GM23248 (cell line): ENCODE measurements at regions not wholly inside any gene's neighbourhood (a gene's known extent, or its start where the extent isn't known, plus 50 kb on each side); places are given as distances from the start of the nearest gene placed in this dataset.
A peak's percentile ranks its signal among the peaks of the same experiment; 100 is the strongest.

ENCODE experiments used
- DNase-seq: peaks from one replicate; pipeline ENCODE4 v3.0.0-alpha.2; 2015
- H2AFZ ChIP-seq: fragments of 200-600 bp; sonication (generic); 2 replicates; pipeline ENCODE4 v1.6.1; 2016; ENCODE audit warnings: antibody characterized with exemption
- H3F3A ChIP-seq: fragments of 200-600 bp; sonication (generic); 2 replicates; pipeline ENCODE4 v1.6.1; 2016; ENCODE audit warnings: mild to moderate bottlenecking, antibody characterized with exemption, mixed run types; ENCODE audit not compliant: insufficient read depth
- H3K27ac ChIP-seq: fragments of 200-600 bp; sonication (generic); 2 replicates; pipeline ENCODE4 v1.5.1; 2016; ENCODE audit warnings: mild to moderate bottlenecking
- H3K27me3 ChIP-seq: fragments of 200-600 bp; sonication (generic); replicated peaks from 2 replicates; pipeline ENCODE4 v1.6.1; 2016; ENCODE audit warnings: mild to moderate bottlenecking; ENCODE audit not compliant: insufficient read depth
- H3K36me3 ChIP-seq: fragments of 200-600 bp; sonication (generic); 2 replicates; pipeline ENCODE4 v1.6.1; 2016; ENCODE audit warnings: low read depth, mild to moderate bottlenecking
- H3K4me1 ChIP-seq: fragments of 200-600 bp; sonication (generic); 2 replicates; pipeline ENCODE4 v1.6.1; 2016; ENCODE audit warnings: mild to moderate bottlenecking; ENCODE audit not compliant: insufficient read depth
- H3K4me2 ChIP-seq: fragments of 200-600 bp; sonication (generic); one replicate; pipeline ENCODE4 v1.6.1; 2016; ENCODE audit warnings: mild to moderate bottlenecking; ENCODE audit not compliant: unreplicated experiment
- H3K4me3 ChIP-seq: fragments of 200-600 bp; sonication (generic); 2 replicates; pipeline ENCODE4 v1.5.1; 2016; ENCODE audit warnings: mild to moderate bottlenecking
- H3K79me2 ChIP-seq: fragments of 200-600 bp; sonication (generic); 2 replicates; pipeline ENCODE4 v1.6.1; 2016; ENCODE audit warnings: mild to moderate bottlenecking; ENCODE audit not compliant: insufficient read depth
- H3K9ac ChIP-seq: fragments of 200-600 bp; sonication (generic); 2 replicates; pipeline ENCODE4 v1.6.1; 2016; ENCODE audit warnings: mild to moderate bottlenecking
- H3K9me2 ChIP-seq: fragments of 200-600 bp; sonication (generic); 2 replicates; pipeline ENCODE4 v1.6.1; 2016; ENCODE audit warnings: mixed run types, mild to moderate bottlenecking, moderate library complexity; ENCODE audit not compliant: insufficient read depth
- H3K9me3 ChIP-seq: fragments of 200-600 bp; sonication (generic); one replicate; pipeline ENCODE4 v1.6.1; 2017; ENCODE audit warnings: low read depth
- H4K20me1 ChIP-seq: fragments of 200-600 bp; sonication (generic); 2 replicates; pipeline ENCODE4 v1.6.0; 2016; ENCODE audit not compliant: insufficient read depth
- EZH2 ChIP-seq: fragments of 200-600 bp; sonication (generic); IDR thresholded peaks from 2 replicates; pipeline ENCODE4 v1.6.1; 2018; ENCODE audit warnings: antibody characterized with exemption, mild to moderate bottlenecking; ENCODE audit not compliant: insufficient read depth, poor library complexity, severe bottlenecking
- EZH2phosphoT487 ChIP-seq: fragments of 200-600 bp; sonication (generic); IDR thresholded peaks from 2 replicates; pipeline ENCODE4 v1.6.1; 2018; ENCODE audit warnings: antibody characterized with exemption, moderate library complexity, mild to moderate bottlenecking, low read depth; ENCODE audit not compliant: insufficient read depth
- WGBS, 2 experiments: methylation state at CpG; one replicate each; pipeline ENCODE4 v1.1.6; 2015 to 2017; ENCODE audit warnings: low lambda C conversion rate in 2 of 2, low coverage in 1 of 2; ENCODE audit errors: missing lambda C conversion rate in 2 of 2; 5-methylcytosine and 5-hydroxymethylcytosine counted together
- in situ Hi-C: fragments of 300-500 bp; cut with MboI; formaldehyde crosslinking; loops from 2 replicates; pipeline ENCODE4 v1.15.0; 2020

DNA sequence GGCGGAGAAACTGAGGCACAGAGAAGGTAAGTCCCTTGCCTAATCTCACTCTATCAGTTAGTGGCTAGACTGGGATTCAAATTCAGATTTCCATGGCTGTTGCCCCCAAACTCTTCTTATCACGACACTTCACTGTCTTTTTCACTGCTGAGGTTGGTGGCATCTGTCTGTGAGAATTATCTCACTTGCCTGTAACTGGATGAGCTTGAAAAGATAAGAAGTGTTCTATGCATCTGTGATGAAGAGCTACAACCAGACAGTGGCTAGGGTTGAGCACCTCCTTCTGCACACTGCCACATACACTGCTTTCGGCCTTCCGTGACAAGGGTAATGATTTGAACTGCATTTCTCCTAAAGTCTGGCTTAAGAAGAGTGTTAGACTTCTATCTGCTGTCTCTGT is 107.9 kb upstream of the TEX13D start:
- H3K4me1 ChIP-seq = no peaks in the 10 kb centered on the region
- 62 to 65% methylated on average over 3 to 4 of the region's 4 CpGs for WGBS, 2 experiments
- no peak overlapping the region for H3K9ac ChIP-seq
- no peaks in the 10 kb centered on the region for H3K9me3 ChIP-seq
- H3K27me3 ChIP-seq = no peaks in the 10 kb centered on the region
- H3K4me3 ChIP-seq = no peak overlapping the region
- no peaks in the 10 kb centered on the region for H4K20me1 ChIP-seq
- no peaks in the 10 kb centered on the region for H3K9me2 ChIP-seq
- H3K4me2 ChIP-seq = no peak overlapping the region
- H3K36me3 ChIP-seq = no peaks in the 10 kb centered on the region
- H3K27ac ChIP-seq = no peak overlapping the region
- H2AFZ ChIP-seq = no peak overlapping the region
- in situ Hi-C loops = no loop called here
- H3F3A ChIP-seq = no peaks in the 10 kb centered on the region
- H3K79me2 ChIP-seq = no peaks in the 10 kb centered on the region
- DNase-seq = no peak
- TF ChIP-seq EZH2 = no peak
- no peak for TF ChIP-seq EZH2phosphoT487

DNA sequence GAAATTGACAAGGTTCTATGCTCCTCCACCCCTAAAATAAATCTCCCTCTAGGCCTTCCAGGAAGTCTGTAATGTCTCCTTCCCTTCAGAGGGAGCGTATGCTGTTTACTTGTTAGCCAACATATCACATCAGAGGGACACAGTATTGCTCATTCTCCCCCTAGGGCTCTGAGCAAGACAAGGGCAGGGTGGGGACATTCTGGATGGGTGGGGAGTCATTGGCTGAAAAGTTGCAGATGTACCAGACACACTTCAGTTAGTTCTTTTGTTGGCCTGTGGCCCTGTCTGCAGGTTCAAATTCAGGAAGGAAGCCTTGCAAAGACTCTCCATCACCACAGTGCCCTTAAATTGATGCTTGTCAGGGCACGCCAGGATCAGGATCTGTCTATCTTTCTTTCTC is 106.3 kb upstream of the TEX13D start:
- no peaks in the 10 kb centered on the region for H3K79me2 ChIP-seq
- TF ChIP-seq EZH2 (no peak), EZH2phosphoT487 (no peak)
- in situ Hi-C loops = no loop called here
- no peak overlapping the region for H3K4me3 ChIP-seq
- WGBS, 2 experiments = 45 to 58% methylated on average over 2 of the region's 2 CpGs
- no peak overlapping the region for H3K9ac ChIP-seq
- no peak overlapping the region for H3K27ac ChIP-seq
- no peaks in the 10 kb centered on the region for H3K36me3 ChIP-seq
- H3K9me3 ChIP-seq = no peaks in the 10 kb centered on the region
- no peaks in the 10 kb centered on the region for H3F3A ChIP-seq
- peak; percentile 33 for DNase-seq
- no peak overlapping the region for H3K4me2 ChIP-seq
- no peaks in the 10 kb centered on the region for H3K27me3 ChIP-seq
- no peaks in the 10 kb centered on the region for H4K20me1 ChIP-seq
- no peaks in the 10 kb centered on the region for H3K9me2 ChIP-seq
- no peak overlapping the region for H2AFZ ChIP-seq
- no peaks in the 10 kb centered on the region for H3K4me1 ChIP-seq

GRCh38 chrX:124228849-124229248 is 103.6 kb upstream of the TEX13D start:
- H3K9me2 ChIP-seq = no peaks in the 10 kb centered on the region
- H3K9ac ChIP-seq = no peak overlapping the region
- H3K79me2 ChIP-seq = no peaks in the 10 kb centered on the region
- H3K4me3 ChIP-seq = no peak overlapping the region
- no peak overlapping the region for H3K27ac ChIP-seq
- DNase-seq = no peak
- H3K27me3 ChIP-seq = no peaks in the 10 kb centered on the region
- 66 to 70% methylated on average over 4 of the region's 4 CpGs for WGBS, 2 experiments
- no peak overlapping the region for H2AFZ ChIP-seq
- H3K4me2 ChIP-seq = no peak overlapping the region
- TF ChIP-seq EZH2 = no peak
- no peak for TF ChIP-seq EZH2phosphoT487
- H3F3A ChIP-seq = no peaks in the 10 kb centered on the region
- H3K36me3 ChIP-seq = no peaks in the 10 kb centered on the region
- no peaks in the 10 kb centered on the region for H4K20me1 ChIP-seq
- H3K9me3 ChIP-seq = no peaks in the 10 kb centered on the region
- in situ Hi-C loops = no loop called here
- H3K4me1 ChIP-seq = no peaks in the 10 kb centered on the region

DNA sequence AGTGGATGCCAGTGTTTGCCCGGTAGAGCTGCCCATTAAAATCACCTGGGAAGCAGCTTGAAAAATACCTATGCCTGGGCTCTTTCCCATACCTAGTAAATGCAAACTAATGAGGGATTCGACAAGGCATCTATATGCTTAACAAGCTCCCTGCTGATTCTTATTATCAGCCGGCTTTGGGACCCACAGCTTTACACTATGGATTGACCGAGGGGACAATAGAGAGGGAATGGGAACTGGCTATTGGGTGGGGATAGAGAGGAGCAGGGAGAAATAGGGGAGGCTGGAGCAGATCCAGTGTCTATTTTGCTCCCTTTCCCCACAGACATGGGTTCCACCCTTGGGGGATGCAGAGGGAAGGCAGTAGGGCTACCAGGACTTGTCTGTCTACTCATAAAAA is 103.1 kb upstream of the TEX13D start:
- no peaks in the 10 kb centered on the region for H3K4me1 ChIP-seq
- H4K20me1 ChIP-seq = no peaks in the 10 kb centered on the region
- no peak overlapping the region for H3K9ac ChIP-seq
- 75 to 81% methylated on average over 4 of the region's 4 CpGs for WGBS, 2 experiments
- H3K4me2 ChIP-seq = no peak overlapping the region
- in situ Hi-C loops = no loop called here
- H3K9me2 ChIP-seq = no peaks in the 10 kb centered on the region
- H3K27me3 ChIP-seq = no peaks in the 10 kb centered on the region
- TF ChIP-seq EZH2phosphoT487 (no peak), EZH2 (no peak)
- no peaks in the 10 kb centered on the region for H3K36me3 ChIP-seq
- no peaks in the 10 kb centered on the region for H3F3A ChIP-seq
- H3K9me3 ChIP-seq = no peaks in the 10 kb centered on the region
- no peak overlapping the region for H3K4me3 ChIP-seq
- DNase-seq = no peak
- H2AFZ ChIP-seq = no peak overlapping the region
- no peaks in the 10 kb centered on the region for H3K79me2 ChIP-seq
- no peak overlapping the region for H3K27ac ChIP-seq
